Endothelial cell of hepatic sinusoid (primary cell): ENCODE measurements at regions not wholly inside any gene's neighbourhood (a gene's known extent, or its start where the extent isn't known, plus 50 kb on each side); places are given as distances from the start of the nearest gene placed in this dataset.

Experiments used
- in situ Hi-C: cut with HindIII; loops from 2 replicates; pipeline ENCODE4 v1.10.0; 2017; ENCODE audit warnings: low sequenced_read_pairs

DNA sequence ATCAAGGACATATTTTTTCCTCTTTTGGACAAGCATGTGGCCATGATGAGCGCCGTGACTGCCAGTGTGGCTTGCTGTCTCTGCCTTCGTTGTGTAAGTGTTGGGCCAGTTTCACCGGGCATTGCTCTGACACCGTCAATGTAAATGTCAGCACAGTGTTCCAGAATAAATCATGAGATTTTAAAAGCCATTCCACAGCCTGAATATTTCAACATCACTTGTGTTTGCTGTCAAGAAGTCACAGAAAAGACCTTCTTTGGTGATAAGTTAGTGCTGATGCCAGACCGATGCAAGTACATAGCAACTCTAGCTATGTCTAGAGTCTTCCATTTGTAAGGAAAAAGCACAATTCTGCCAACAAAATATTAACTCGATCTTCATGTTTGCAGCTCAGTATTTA, 467.8 kb downstream of the TBC1D22A start:
- in situ Hi-C loops = no loop called here

- in situ Hi-C loops = no loop called here
Observed at GRCh38 chr22:47228767-47229166, 466.3 kb downstream of the TBC1D22A start.

DNA sequence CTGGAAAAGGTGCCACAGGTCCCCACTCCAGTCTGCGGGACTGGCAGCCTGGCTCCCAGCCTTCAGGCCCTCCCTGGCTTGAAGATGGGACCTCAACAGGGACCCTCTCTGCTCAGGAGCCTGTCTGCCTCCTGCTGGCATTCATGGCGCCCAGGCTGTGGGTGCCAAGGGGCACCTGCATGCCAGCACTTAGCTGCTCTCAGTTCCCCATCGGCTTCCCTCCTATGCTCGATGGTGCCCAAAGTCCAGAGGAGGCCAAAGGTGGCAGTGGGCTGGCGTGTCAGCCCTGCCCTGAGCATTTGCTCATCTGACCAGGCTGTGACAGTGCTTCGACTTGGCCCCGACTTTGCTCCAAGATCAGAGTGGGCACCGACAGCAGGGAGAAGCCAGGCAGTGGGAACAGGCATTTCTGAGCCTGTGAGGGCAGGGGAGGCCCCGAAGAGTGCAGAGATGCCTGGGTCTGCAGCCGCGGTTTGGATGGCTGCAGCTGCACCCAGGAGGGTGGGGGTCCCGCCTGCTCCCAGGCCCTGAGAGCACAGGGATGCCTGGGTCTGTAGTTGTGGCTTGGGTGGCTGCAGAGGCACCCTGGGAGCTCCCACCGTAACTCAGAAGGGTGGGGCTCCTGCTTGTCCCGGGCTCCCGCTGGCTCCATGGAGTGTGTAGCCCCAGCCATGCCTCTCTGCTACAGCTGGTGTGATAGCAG, 463.6 kb downstream of the TBC1D22A start:
- in situ Hi-C loops = no loop called here

DNA sequence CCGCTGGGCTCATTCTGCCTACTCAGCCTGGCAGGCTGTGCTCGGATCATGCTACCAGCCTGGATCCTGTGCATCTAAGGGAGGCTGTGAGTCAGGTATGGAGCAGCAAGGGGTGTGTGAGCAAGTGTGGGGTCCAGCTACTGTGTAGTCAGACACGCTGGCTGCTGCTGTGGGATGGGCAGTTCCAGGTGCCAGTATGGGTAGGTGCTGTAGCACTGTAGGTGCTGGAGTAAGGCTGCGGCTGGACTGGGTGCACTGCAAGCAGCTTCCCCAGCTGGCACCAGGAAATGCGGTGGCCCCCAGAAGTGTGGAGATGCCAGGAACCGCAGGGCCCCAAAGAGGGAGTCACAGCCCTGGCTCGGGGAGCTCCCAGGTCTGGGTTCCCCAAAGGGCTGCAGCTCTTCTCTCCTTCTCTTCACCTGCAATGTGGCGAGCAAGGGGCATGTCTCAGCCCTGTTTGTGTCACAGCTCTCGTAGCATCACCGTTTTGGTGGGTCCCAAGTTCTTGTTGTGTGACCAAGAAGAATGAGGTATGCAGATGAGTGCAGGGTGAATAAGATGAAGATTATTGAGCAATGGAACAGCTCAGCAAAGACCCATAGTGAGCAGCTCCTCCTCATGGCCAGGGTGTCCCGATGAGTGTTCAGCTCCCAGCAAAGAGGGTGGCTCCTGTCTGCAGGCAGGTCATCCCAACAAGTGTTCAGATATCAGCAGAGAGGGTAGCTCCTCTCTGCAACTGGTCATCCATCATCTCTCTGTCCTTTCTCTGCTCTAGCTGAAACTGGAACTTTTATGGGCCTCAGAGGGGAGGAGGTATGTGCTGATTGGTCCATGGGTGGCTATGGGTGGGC, 462.9 kb downstream of the TBC1D22A start:
- in situ Hi-C loops = no loop called here
